Chondrocyte (in vitro differentiated cells): ENCODE measurements at regions not wholly inside any gene's neighbourhood (a gene's known extent, or its start where the extent isn't known, plus 50 kb on each side); places are given as distances from the start of the nearest gene placed in this dataset.

Experiments used
- DNase-seq: peaks from one replicate; pipeline ENCODE4 v3.0.0; 2021; ENCODE audit warnings: mixed read lengths, low spot score
- H3K27ac Mint-ChIP-seq: one replicate; pipeline ENCODE4 v1.8.0; 2021; ENCODE audit warnings: mild to moderate bottlenecking, moderate library complexity, mixed read lengths; ENCODE audit not compliant: unreplicated experiment
- H3K27me3 Mint-ChIP-seq: 2 replicates; pipeline ENCODE4 v1.8.0; 2021; ENCODE audit warnings: low read depth, mixed read lengths
- H3K36me3 Mint-ChIP-seq: 2 replicates; pipeline ENCODE4 v1.8.0; 2021; ENCODE audit warnings: low read depth, mixed read lengths
- H3K4me1 Mint-ChIP-seq: 2 replicates; pipeline ENCODE4 v1.8.0; 2021; ENCODE audit warnings: low read depth, mild to moderate bottlenecking, mixed read lengths
- H3K4me3 Mint-ChIP-seq: one replicate; pipeline ENCODE4 v1.8.0; 2021; ENCODE audit warnings: mild to moderate bottlenecking, moderate library complexity, mixed read lengths; ENCODE audit not compliant: unreplicated experiment
- H3K9me3 Mint-ChIP-seq: 2 replicates; pipeline ENCODE4 v1.8.0; 2021; ENCODE audit warnings: low read depth, mixed read lengths
- CTCF ChIP-seq: fragments of 200-600 bp; sonication (generic); IDR thresholded peaks from 2 replicates; pipeline ENCODE4 v1.5.0; 2021; ENCODE audit warnings: antibody characterized with exemption, mild to moderate bottlenecking, moderate library complexity

- no peaks in the 10 kb centered on the region for H3K9me3 Mint-ChIP-seq
- DNase-seq, result no peak
- H3K36me3 Mint-ChIP-seq, result no peaks in the 10 kb centered on the region
- TF ChIP-seq CTCF, result no peak
- no peak overlapping the region for H3K4me3 Mint-ChIP-seq
- no peak overlapping the region for H3K27ac Mint-ChIP-seq
- H3K4me1 Mint-ChIP-seq, result peaks cover 8% of the 10 kb centered on the region
- no peaks in the 10 kb centered on the region for H3K27me3 Mint-ChIP-seq
Measured at GRCh38 chr5:17161662-17162061, 55.8 kb upstream of the BASP1 start.

GRCh38 chr5:17163221-17163620, 54.2 kb upstream of the BASP1 start:
- H3K36me3 Mint-ChIP-seq, result no peaks in the 10 kb centered on the region
- no peak overlapping the region for H3K4me3 Mint-ChIP-seq

GRCh38 chr5:17167171-17167891, 50.1 kb upstream of the BASP1 start:
- Mint-ChIP-seq H3K27ac (no peak overlapping the region), H3K36me3 (no peaks in the 10 kb centered on the region), H3K4me1 (peaks cover 21% of the 10 kb centered on the region), H3K27me3 (no peaks in the 10 kb centered on the region), H3K9me3 (no peaks in the 10 kb centered on the region), H3K4me3 (no peak overlapping the region)
- no peak for TF ChIP-seq CTCF
- DNase-seq, result no peak

More at GRCh38 chr5:17163221-17163620, 54.2 kb upstream of the BASP1 start:
- Mint-ChIP-seq H3K4me1 (peaks cover under 1% of the 10 kb centered on the region), H3K27ac (no peak overlapping the region), H3K9me3 (no peaks in the 10 kb centered on the region), H3K27me3 (no peaks in the 10 kb centered on the region)
- DNase-seq, result no peak
- TF ChIP-seq CTCF, result no peak
